Heart left ventricle (tissue), 16 donors: ENCODE measurements at regions not wholly inside any gene's neighbourhood (a gene's known extent, or its start where the extent isn't known, plus 50 kb on each side); places are given as distances from the start of the nearest gene placed in this dataset.

Experiments used
- ATAC-seq, 4 donors: fragments of 200-7000 bp; cut with Tn5 transposase; one replicate each; pipeline ENCODE4 v1.9.1; 2020 to 2022; ENCODE audit warnings: moderate library complexity in 4 of 4, mild to moderate bottlenecking in 3 of 4, moderate number of reproducible peaks in 1 of 4
- DNase-seq, 5 donors: peaks; one replicate each; pipeline ENCODE4 v3.0.0-alpha.2; 2020
- H3K27ac ChIP-seq, 12 donors: fragments of 200-600 bp; sonication (generic) in 4 of 12; one replicate each; pipeline versions ENCODE4 v1.5.0 to v1.8.0; 2016 to 2022; ENCODE audit warnings: mild to moderate bottlenecking in 2 of 12
- H3K27me3 ChIP-seq, 9 donors: fragments of 200-600 bp; sonication (generic) in 2 of 9; one replicate each; pipeline versions ENCODE4 v1.5.1 to v1.8.0; 2016 to 2022; ENCODE audit warnings: mild to moderate bottlenecking in 3 of 9
- H3K36me3 ChIP-seq, 9 donors: fragments of 200-600 bp; sonication (generic) in 2 of 9; one replicate each; pipeline versions ENCODE4 v1.5.0 to v1.8.0; 2018 to 2022; ENCODE audit warnings: mild to moderate bottlenecking in 2 of 9
- H3K4me1 ChIP-seq, 12 donors: fragments of 200-600 bp; sonication (generic) in 4 of 12; one replicate each; pipeline versions ENCODE4 v1.5.0 to v1.8.0; 2016 to 2022; ENCODE audit warnings: mild to moderate bottlenecking in 3 of 12
- H3K4me3 ChIP-seq, 12 donors: fragments of 200-600 bp; sonication (generic) in 4 of 12; one replicate each; pipeline versions ENCODE4 v1.5.0 to v1.8.0; 2017 to 2022; ENCODE audit warnings: mild to moderate bottlenecking in 9 of 12, moderate library complexity in 4 of 12
- H3K9me3 ChIP-seq, 12 donors: fragments of 200-600 bp; sonication (generic) in 4 of 12; one replicate each; pipeline versions ENCODE4 v1.5.0 to v1.8.0; 2016 to 2022; ENCODE audit warnings: mild to moderate bottlenecking in 1 of 12
- POLR2A ChIP-seq, 2 donors: fragments of 450-650 bp; IDR thresholded peaks; one replicate each; pipeline ENCODE4 v1.6.1; 2017; ENCODE audit warnings: antibody characterized with exemption in 2 of 2, mild to moderate bottlenecking in 2 of 2, moderate library complexity in 2 of 2
- WGBS, 4 donors: extraction: QIAGEN DNeasy Blood & Tissue Kit in 2 of 4; methylation state at CpG; one replicate each; pipeline versions ENCODE4 v1.1.5 to v1.1.7; 2013 to 2018; 5-methylcytosine and 5-hydroxymethylcytosine counted together
- intact Hi-C, 10 donors: fragments of 100-400 bp; cut with DNase I; formaldehyde crosslinking; loops; one replicate each; pipeline versions ENCODE4 v1.11.1 to v1.14.2; 2022
- TF ChIP-seq, protein P1 (sequence below), 12 donors: fragments of 200-600 bp; sonication (generic) in 4 of 12; IDR thresholded peaks; one replicate each; pipeline versions ENCODE4 v1.5.0 to v1.8.0; 2018 to 2022; ENCODE audit warnings: antibody characterized with exemption in 12 of 12, mild to moderate bottlenecking in 5 of 12
- donor health status: ischemic (EF 13 %, LVEDD 7.1; RV severe dilation, severe dysfunction).
- donor health status: healthy with polysubstance abuse.
- donor health status: DM: no; HTN: yes; CAD: no.
- donor health status: DM: no; HTN: no; CAD: no.
- donor health status: ischemic (EF 25% LVEDD 6.9; RV normal size, moderate dysfunction).
- donor health status: ischemic (EF 25% LVEDD 5.7; RV mildly dilated, moderate dysfunction).
- donor health status: healthy.
- donor health status: DM: yes; HTN: yes; CAD: no.
- donor health status: ischemic (EF 35%, LVEDD 5.7; RV mildly dilated, moderate dysfunction).
- donor health status: nonischemic (EF 11% LVEDD 7.7; RV severe dilation, severe dysfunction).
- donor health status: DM: yes; HTN: yes; CAD: no.
- donor health status: PGD.
- donor health status: ischemic (EF 29% LVEDD 5.4; RV normal size, mild dysfunction).
- donor health status: nonischemic (EF 23%, LVEDD 6.1; RV moderate dilation, normal function).

DNA sequence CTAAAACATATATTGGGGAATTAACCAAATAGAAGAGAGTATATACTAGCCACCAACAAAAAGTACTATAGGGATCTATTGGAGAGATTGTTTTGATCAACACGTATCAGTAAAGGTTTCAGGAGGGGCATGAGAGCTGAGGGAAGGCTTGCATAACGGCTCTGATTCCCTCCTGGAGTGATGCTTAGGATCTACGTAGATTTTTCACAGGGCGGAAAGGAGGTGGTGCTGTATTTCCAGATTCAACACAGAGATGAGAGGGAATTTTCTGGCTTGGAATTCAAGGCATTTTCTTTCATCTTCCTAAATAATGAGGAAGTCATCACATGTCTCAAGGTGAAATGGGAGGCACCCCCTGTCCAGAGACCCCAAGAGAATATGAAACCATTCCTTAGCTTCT, 443.8 kb downstream of the CMPK2 start:
- no peaks in the 10 kb centered on the region for H3K36me3 ChIP-seq
- no peak overlapping the region for H3K4me3 ChIP-seq
- DNase-seq = no peak
- peaks cover 0 to 4% (median 0%) of the 10 kb centered on the region in 9 donors for H3K27me3 ChIP-seq
- H3K27ac ChIP-seq = no peak overlapping the region
- ATAC-seq = no peak
- intact Hi-C loops = no loop called here
- no peaks in the 10 kb centered on the region for H3K4me1 ChIP-seq
- TF ChIP-seq, protein P1, sequence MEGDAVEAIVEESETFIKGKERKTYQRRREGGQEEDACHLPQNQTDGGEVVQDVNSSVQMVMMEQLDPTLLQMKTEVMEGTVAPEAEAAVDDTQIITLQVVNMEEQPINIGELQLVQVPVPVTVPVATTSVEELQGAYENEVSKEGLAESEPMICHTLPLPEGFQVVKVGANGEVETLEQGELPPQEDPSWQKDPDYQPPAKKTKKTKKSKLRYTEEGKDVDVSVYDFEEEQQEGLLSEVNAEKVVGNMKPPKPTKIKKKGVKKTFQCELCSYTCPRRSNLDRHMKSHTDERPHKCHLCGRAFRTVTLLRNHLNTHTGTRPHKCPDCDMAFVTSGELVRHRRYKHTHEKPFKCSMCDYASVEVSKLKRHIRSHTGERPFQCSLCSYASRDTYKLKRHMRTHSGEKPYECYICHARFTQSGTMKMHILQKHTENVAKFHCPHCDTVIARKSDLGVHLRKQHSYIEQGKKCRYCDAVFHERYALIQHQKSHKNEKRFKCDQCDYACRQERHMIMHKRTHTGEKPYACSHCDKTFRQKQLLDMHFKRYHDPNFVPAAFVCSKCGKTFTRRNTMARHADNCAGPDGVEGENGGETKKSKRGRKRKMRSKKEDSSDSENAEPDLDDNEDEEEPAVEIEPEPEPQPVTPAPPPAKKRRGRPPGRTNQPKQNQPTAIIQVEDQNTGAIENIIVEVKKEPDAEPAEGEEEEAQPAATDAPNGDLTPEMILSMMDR (IDR thresholded peaks at IDR 0.05) = no peak
- TF ChIP-seq POLR2A (IDR thresholded peaks at IDR 0.05) = no peak
- 50 to 68% (median 62%) methylated on average over 4 of the region's 4 CpGs for WGBS, 4 donors
- H3K9me3 ChIP-seq = peaks cover 0 to 4% (median 0%) of the 10 kb centered on the region in 12 donors

DNA sequence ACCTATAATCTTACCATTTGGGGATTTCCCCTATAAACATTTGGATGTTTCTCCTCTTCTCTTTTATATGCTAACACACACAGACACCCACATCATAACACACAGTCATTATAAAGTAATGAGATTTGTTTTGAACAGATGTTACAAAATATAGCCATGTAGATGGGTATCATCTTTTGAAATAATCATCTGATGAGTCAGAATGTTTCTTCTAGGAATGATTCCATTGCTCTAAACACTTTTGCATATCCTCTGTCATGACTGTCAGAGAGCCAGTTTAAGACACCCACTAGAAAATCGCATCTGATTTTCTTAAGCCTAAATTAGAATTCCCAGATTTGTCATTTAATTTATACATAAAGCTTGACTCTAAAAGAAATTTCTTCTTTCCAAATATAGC, 442.6 kb downstream of the CMPK2 start:
- 85 to 97% (median 95%) methylated on average over 1 of the region's 1 CpG for WGBS, 4 donors
- intact Hi-C loops = no loop called here
- Histone ChIP-seq H3K4me3 (no peak overlapping the region), H3K4me1 (no peaks in the 10 kb centered on the region), H3K27me3 (peaks cover 0 to 4% (median 0%) of the 10 kb centered on the region in 9 donors), H3K27ac (no peak overlapping the region), H3K36me3 (no peaks in the 10 kb centered on the region), H3K9me3 (peaks cover 0 to 10% (median 0%) of the 10 kb centered on the region in 12 donors)
- TF ChIP-seq POLR2A (IDR thresholded peaks at IDR 0.05) = no peak
- TF ChIP-seq, protein P1 (IDR thresholded peaks at IDR 0.05) = no peak
- ATAC-seq (no peak), DNase-seq (no peak)

DNA sequence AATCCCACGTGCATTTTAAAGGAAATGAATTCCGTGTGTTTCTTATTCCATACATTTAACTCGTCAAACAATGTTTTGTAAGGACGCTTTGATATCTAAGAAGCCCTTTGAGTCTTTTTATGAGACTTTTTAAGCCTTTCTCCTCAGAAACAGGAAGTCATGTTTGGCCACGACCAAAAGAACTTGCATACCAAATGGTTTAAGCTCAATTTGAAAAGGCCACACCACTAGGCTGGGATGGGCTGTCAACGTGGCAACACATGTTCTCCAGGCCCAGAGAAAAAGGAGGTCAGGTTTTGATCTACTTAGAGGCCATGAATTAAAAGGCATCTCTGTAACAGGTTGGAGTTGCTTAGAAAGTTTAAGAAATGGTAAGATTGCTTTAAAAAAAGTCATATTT, 441.8 kb downstream of the CMPK2 start:
- H3K4me3 ChIP-seq = no peak overlapping the region
- no peak for TF ChIP-seq POLR2A (IDR thresholded peaks at IDR 0.05)
- TF ChIP-seq, protein P1 (IDR thresholded peaks at IDR 0.05) = no peak
- DNase-seq (no peak), ATAC-seq (no peak)
- peaks cover 0 to 10% (median 0%) of the 10 kb centered on the region in 12 donors for H3K9me3 ChIP-seq
- intact Hi-C loops = no loop called here
- no peak overlapping the region for H3K27ac ChIP-seq
- WGBS, 4 donors = 57 to 62% (median 59%) methylated on average over 6 of the region's 6 CpGs
- H3K27me3 ChIP-seq = peaks cover 0 to 4% (median 0%) of the 10 kb centered on the region in 9 donors
- no peaks in the 10 kb centered on the region for H3K36me3 ChIP-seq
- H3K4me1 ChIP-seq = no peaks in the 10 kb centered on the region

DNA sequence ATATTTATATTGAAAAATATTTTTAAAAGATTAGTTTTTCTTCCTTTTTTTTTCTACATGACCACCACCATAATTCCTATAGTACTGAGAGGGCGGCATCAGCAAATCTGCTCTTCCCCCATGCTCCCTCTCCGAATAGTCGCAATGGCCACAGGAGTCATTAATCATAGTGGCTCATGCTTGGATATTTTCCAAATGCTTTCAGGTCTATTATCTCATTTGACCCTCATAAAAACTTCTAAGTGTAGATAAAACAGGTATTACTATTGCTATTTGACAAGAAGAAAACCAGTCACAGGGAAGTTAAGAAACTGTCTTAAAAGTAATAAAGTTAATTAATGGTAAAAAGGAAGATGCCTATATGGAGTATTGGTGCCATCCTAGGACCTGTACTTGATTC, 440.7 kb downstream of the CMPK2 start:
- Histone ChIP-seq H3K4me1 (no peaks in the 10 kb centered on the region), H3K9me3 (peaks cover 0 to 10% (median 0%) of the 10 kb centered on the region in 12 donors), H3K36me3 (no peaks in the 10 kb centered on the region), H3K27me3 (peaks cover 0 to 4% (median 0%) of the 10 kb centered on the region in 9 donors), H3K27ac (no peak overlapping the region), H3K4me3 (no peak overlapping the region)
- intact Hi-C loops = no loop called here
- no peak for ATAC-seq
- 70 to 93% (median 89%) methylated on average over 3 of the region's 3 CpGs for WGBS, 4 donors
- TF ChIP-seq POLR2A (IDR thresholded peaks at IDR 0.05) = no peak
- TF ChIP-seq, protein P1 (IDR thresholded peaks at IDR 0.05) = no peak
- DNase-seq = no peak
